ENCODE measurements at regions not wholly inside any gene's neighbourhood (a gene's known extent, or its start where the extent isn't known, plus 50 kb on each side); places are given as distances from the start of the nearest gene placed in this dataset.
"Not testable (repeated sequence)": the region's sequence is repeated elsewhere in the genome, so short reads cannot be mapped to it uniquely, and the experiment has no call there.

DNA sequence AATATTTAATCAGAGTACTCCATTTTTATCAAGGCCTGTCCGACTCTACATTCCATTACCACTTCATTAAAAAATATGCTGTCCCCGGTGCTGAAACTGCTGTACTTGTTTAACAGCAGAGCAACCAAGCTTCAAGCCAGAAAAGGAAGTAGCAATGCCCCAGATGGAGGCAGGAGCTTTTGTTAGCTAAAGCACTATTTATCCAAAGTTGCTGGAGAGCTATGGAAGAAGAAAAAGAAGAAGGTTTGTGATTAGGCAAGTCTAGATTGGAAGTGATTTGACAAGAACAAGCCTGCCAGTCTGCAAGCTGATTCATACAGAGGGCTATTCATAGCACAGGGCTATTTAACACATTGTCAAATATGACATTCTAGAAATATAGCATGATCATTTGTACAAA lies 160.9 kb upstream of the SPTLC3 start:
- DNase-seq: no peak

- DNase-seq: no peak
Measured at GRCh38 chr20:12849225-12849910, 159.4 kb upstream of the SPTLC3 start.

GRCh38 chr20:12857643-12858042 lies 151.1 kb upstream of the SPTLC3 start:
- not testable (repeated sequence) for DNase-seq

- DNase-seq: no peak
Measured at GRCh38 chr20:12860619-12861247, 148.0 kb upstream of the SPTLC3 start.

- no peak for DNase-seq
Measured at GRCh38 chr20:12869669-12870068, 139.1 kb upstream of the SPTLC3 start.

- no peak for DNase-seq
Measured at GRCh38 chr20:12870588-12870987, 138.2 kb upstream of the SPTLC3 start.

DNA sequence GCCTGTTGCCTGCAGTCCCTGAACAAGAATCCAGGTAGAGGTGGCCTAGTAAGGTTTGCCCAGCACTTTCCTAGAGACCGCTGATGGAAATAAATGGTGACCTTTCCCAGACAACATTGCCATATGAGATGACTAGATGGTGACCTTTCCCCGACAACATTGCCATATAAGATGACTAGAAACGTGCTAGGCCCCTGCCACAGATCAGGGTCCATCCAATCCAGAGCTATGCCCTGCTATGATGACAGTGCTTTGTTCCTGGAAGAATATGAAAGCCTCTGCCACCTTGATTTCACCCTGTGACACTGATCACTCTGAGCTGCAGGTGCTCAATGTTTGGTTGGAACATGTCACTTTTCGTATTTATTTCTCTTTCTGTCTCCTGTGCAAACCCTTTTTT lies 133.8 kb upstream of the SPTLC3 start:
- no peak for DNase-seq

GRCh38 chr20:12875510-12875909 lies 133.3 kb upstream of the SPTLC3 start:
- no peak for DNase-seq

DNA sequence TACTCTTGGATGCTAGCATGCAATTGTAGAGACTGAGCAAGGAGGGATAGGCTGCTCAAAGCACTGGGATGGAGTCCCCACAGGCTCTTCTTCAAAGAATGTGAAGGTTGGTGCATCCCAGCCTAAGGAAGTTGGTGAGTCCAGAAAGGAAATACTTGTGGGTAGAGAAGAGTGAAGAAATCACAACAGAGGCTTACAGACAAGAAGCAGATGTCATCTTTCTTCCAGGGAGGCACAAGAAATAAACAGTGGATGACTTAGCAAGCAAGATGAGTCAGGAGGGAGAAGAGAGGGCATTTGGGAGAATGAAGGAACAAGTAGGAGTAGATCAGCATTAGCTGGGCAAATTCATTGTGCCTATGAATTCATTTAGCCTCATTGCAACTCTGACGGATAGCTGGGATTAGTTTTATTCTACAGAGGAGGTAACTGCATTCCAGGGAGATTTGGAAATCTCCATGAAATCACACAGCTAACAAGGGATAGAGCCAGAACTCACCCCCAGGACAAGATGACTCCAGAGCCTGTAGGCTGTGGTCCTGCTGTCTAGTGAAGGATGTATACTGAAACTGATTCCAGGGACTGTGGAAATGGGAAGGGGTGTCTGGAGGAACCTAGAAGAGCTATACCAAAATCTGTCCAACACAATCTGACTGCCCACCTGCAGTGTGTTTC lies 125.8 kb upstream of the SPTLC3 start:
- no peak for DNase-seq

DNA sequence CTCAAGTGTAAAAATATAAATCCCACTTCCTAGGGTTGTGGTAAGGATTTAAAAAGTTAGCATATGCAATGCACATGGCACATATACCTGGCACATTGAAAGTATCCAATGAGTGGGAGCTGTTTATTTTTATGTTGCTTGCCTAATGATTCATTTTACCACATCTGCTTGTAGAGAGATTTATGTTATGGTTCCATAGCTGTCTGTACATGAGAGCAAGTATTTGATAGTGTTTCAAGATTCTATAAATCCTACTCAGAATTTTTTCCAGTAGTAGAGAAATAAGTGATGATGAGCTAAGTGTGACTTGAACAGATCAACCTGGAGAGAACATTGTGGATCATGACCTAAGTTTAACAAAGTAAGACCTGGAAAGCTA lies 125.3 kb upstream of the SPTLC3 start:
- no peak for DNase-seq

GRCh38 chr20:12886618-12887363 lies 122.0 kb upstream of the SPTLC3 start:
- no peak for DNase-seq

DNA sequence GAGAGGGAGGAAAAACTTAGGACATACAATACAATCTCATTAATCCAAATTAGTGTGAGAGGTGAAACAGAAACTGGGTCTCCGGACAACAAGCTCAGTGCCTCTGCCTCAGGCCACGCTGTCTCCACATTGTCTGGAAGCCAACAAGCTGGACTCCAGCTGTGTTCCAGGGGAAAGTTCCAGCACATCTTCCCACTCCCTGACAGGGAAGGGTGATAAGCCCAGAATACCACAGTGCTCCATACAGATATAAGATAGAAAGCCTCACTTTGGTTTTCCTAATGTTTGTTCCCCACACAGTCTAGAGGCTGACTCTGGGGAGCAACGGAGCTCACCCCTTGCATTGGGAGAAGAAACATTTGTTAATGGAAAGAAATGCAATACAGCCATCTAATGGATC lies 117.1 kb upstream of the SPTLC3 start:
- DNase-seq: no peak

GRCh38 chr20:12893019-12893418 lies 115.8 kb upstream of the SPTLC3 start:
- DNase-seq: no peak

DNA sequence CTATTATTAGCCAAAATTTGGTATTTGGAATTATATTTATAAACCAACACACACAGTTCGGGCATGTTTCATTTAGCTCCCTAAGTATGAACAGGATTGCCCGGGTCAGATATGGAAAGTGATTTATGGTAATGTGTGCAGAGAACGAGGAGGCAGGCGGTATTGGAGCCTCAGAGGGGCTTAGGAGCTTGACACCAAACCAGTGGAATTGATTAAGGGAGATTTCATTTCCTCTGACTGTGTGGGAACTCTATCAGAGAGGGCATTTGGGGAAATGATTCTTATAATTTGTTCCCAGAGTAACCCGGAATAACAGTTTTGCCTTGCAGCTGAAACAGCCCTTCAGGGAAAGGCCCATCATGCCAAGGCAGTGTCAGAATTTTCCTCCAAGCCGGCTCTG lies 115.1 kb upstream of the SPTLC3 start:
- no peak for DNase-seq

DNA sequence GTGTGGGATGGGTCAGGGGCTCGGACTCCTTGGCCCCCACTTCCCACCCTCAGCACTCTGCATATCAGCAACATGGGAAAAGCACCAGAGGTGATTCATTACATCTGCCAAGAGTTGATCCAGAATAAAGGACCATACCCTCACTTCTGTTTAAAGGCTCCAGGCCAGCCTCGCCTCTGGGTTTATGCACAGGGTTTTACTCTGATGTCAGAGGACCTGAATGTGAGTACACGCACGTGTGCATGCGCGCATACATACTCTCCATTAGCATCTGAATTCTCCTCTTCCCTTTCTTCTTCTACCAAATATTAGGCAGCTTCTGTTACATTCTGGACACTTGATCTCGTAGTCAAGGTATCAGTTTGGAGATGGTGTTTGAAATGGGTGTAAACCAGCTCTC lies 114.7 kb upstream of the SPTLC3 start:
- no peak for DNase-seq

- DNase-seq: no peak
Measured at GRCh38 chr20:12896180-12896579, 112.6 kb upstream of the SPTLC3 start.

DNA sequence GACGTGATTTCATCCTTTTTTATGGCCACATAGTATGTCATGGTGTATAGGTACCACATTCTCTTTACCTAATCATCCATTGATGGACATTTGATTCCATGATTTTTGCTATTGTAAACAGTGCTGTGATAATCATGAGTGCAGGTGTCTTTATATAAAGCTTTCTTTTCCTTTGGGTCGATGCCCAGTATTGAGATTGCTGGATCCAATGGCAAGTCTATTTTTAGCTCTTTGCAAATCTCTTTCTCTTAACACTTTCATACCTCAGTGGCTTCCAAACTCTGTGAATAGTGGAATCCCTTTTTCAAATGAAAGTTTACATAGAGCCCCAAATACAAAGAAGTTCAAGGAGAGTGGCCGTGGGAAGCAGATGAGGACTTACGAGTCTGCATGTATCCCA lies 105.8 kb upstream of the SPTLC3 start:
- DNase-seq: no peak

DNA sequence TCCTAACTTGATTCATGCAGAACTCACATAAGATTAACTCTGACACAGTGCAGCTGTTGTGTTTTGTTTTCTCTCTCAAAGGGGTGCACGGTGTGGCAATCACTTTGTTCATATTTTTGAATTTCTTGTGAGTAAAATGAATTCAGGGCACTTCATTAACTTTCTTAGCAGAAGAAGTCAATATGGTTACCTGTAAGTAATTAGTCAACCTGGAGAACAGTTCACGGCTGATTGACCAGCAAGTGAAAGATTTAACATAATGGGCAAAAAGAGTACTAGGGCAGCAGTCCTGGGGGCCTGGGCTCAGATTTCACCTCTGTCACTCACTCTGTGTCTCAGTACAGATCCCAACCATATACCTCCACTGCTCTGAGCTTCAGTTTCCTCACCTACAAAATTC lies 102.4 kb upstream of the SPTLC3 start:
- no peak for DNase-seq

DNA sequence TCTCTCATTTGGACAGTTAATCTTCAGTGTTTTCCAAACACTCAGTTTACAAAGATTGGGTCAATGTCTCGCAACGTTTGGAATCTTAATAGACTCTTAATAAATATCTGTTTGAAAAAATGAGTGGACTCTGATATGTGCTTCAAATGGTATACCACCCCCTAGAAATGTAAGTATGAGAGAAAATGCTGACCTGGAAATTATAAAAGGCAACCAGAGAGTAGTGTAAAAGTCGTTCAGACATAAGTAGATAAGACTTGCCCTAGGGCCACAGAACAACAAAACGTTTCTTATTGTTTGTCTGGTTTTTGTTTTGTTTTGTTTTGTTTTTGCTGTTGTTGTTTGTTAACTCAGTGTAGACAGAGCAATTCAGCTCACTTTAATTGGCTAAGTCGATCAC lies 97.4 kb upstream of the SPTLC3 start:
- no peak for DNase-seq

DNA sequence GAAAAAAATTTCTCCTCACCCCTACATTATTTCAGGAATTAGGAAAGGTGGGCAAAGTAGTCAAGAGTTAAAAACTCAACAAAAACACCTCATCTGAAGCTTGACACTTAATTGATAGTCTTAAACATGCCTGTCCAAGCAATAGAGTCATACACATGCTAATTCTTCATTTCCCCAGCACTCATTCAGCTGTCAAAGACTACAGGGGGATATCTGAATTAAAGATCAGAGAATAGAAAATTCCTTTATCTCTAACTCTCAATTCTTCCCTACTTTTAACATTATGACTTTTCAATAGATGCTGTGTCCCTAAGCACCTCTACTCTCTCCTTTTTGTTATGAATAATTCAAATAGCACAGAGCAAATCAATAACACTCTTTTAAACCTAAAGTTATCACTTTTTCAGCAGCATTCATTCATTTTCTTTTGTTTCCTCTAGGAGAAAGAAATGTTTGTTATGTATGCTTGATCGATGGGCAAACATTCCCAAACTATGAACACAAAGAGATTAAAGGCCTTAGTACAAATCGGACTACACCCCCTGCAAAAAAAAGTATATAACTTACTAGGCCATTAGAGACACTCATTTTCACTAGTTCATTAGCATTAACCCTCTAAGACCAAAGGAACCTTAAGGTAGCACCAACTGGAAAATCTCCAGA lies 94.9 kb upstream of the SPTLC3 start:
- no peak for DNase-seq

- no peak for DNase-seq
Measured at GRCh38 chr20:12914804-12915203, 94.0 kb upstream of the SPTLC3 start.

GRCh38 chr20:12916699-12917098 lies 92.1 kb upstream of the SPTLC3 start:
- no peak for DNase-seq

GRCh38 chr20:12924126-12924525 lies 84.6 kb upstream of the SPTLC3 start:
- no peak for DNase-seq
